GM10266 (cell line): ENCODE measurements at regions not wholly inside any gene's neighbourhood (a gene's known extent, or its start where the extent isn't known, plus 50 kb on each side); places are given as distances from the start of the nearest gene placed in this dataset.

Experiments
- DNase-seq: peaks from one replicate; pipeline ENCODE4 v3.0.0; 2012; ENCODE audit errors: extremely low spot score
- TF ChIP-seq, protein P1 (sequence below): IDR thresholded peaks from 2 replicates; pipeline ENCODE4 v1.5.1; 2012; ENCODE audit warnings: mild to moderate bottlenecking, low read depth; ENCODE audit not compliant: control insufficient read depth, insufficient read depth; ENCODE audit errors: missing control alignments

DNA sequence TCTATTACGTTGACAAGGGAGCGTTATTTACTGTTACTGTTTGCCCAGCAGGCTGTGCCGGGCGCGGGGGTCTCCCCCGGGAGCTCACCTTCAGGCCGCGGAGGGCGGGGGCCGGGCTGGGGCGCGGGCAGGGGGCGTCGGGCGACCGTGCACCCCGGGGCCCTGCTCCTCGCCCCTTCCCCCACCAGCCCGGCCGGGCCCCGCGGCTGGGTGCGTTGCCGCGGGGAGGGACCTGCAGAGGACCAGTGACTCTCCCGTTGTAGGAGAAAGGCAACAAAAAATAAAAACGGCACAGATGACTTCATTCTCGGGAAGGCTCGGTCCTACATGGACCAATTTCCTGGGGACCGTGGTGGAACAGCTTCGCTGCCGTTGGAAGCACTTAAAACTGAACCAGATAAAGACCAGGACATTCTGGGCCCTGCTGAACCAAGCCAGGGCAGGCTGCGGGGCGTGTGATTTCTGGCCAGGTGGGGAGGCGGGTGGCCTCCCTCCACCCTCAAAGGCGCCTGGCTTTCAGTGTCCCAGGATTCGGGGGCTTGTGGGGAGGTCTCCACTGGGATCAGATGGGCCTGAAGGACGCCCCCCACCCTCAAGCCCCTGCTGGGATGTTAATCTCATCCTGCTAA lies 57.4 kb downstream of the IGLL1 start:
- no peak for DNase-seq
- TF ChIP-seq, protein P1, sequence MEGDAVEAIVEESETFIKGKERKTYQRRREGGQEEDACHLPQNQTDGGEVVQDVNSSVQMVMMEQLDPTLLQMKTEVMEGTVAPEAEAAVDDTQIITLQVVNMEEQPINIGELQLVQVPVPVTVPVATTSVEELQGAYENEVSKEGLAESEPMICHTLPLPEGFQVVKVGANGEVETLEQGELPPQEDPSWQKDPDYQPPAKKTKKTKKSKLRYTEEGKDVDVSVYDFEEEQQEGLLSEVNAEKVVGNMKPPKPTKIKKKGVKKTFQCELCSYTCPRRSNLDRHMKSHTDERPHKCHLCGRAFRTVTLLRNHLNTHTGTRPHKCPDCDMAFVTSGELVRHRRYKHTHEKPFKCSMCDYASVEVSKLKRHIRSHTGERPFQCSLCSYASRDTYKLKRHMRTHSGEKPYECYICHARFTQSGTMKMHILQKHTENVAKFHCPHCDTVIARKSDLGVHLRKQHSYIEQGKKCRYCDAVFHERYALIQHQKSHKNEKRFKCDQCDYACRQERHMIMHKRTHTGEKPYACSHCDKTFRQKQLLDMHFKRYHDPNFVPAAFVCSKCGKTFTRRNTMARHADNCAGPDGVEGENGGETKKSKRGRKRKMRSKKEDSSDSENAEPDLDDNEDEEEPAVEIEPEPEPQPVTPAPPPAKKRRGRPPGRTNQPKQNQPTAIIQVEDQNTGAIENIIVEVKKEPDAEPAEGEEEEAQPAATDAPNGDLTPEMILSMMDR = no peak

DNA sequence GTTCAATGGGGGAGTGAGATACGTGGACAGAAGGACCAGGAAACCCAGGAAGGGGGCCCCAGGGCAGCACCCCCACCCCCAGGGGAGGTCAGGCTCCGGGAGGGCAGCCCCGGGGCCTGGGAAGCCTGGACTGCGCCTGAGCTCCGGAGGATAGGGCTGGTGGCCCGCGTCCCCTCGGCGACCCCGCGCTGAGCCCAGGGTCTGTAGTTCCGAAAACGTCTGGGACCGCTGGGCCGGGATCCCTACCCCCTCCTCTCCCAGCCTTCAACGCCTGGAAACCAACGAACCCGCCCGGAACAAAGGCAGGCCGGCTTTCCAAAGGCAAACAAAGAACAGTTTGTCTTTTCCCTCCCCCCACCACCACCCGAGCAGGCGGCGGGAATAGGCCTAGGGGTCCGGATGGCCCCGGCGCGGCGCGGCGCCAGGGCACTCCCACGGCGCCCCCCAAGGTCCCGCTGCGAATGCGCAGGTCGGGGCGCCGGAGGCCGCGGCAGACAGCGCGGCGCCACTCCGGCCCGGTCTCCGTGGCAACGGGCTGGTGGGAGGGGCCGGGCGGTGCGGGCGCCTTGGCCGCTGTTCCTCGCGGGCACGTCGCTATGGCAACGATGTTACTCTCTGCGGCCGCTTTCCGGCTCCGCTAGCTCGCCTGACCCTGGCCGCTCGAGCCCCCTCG lies 58.5 kb downstream of the IGLL1 start:
- TF ChIP-seq, protein P1 = peak; percentile 7
- DNase-seq = peak; percentile 94

DNA sequence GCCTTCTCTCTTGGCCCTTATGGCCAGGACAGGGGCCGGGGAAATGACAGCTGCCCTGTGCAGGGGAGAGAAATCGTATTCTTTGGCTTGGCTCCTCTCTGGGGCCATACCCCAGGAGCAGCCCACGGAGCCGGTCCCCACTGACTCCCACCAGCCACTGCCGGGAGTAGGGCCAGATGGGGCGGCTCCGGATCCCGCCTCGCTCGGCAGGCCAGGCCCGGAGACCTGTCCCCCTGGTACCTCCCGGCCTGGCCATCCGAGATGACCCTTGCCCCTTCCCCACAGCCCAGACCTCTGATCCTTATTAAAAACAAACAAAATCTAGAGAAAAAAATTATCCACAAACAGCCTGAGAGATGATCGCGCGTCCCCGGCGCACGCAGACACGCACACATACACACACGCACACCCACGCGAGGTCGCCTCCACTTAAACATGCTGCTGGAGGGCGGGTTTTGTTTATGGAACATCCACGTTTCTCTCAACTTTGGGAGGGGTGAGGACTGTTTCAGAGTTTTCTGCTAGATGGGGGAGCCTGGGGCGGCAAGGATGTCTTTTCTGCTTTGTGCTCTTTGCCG lies 59.1 kb downstream of the IGLL1 start:
- TF ChIP-seq, protein P1 = no peak
- no peak for DNase-seq

DNA sequence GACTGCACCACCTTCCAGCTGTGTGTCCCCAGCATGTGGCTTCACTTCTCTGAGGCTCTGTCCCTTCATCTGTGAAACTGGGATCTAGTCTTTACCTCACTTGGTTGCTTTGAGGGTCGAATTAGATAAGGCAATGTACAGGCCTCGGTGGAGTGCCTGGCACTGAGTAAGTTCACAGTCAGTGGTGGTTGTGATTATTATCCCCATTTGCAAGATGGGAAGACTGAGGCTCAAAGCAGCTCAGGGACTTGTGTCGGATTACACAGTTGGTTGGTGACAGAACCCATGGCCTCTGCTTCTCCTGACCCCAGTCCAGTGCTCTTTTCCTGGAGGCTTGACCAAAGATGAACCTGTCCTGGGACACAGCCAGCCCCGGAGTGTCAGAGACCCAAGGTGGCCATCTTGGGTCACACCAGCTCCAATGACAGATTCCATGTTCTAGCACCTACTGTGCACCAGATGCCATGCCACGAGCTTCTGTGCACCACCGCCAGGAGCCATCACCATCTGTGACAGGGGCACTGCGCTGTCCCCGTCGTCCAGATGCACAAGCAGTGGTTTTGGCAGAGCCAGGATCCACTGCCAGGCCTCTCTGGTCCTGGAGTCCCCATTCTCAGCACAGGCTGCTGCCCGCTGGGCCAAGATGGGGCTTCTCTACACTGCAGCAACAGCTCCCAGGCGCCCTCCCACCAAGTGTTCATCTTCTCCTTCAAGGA lies 60.5 kb downstream of the IGLL1 start:
- TF ChIP-seq, protein P1 = no peak
- DNase-seq = no peak

DNA sequence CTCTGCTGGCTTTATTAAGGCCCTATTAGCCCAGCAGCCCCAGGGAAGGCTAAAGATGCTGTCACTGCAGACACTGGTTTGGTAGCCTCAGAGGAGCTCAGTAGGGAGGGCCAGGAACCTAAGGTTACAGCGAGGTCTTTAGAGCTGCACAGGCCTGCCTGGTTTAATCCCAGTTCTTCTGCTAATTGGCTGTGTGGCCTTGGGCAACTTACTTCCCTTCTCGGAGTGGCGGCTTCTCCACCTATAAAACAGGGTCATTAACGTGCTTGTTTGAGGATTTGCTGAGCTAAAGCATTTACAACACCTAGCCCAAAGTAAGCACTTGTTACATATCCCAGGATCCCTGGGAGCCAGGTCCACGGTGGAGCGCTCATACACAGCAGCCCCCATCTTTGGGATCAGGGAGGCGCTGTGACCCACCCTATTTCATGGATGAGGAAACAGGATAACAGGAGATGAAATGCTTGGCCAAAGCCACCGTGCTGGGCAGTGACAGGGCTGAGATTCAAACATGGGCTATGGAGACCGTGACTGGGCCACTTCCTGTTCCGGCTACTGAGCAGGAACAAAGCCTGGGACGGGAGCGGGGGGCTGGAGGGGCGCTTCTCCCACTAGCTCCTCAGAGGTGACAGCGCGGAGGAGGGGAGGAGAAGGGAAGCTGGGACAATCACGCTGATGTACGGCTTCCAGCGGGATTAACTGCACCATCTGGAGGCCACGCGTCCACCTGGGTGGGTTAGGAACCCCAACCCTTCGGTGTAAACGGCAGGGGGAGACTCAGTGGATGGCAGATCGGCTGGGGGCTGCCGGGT lies 61.5 kb downstream of the IGLL1 start:
- TF ChIP-seq, protein P1 = no peak
- no peak for DNase-seq

DNA sequence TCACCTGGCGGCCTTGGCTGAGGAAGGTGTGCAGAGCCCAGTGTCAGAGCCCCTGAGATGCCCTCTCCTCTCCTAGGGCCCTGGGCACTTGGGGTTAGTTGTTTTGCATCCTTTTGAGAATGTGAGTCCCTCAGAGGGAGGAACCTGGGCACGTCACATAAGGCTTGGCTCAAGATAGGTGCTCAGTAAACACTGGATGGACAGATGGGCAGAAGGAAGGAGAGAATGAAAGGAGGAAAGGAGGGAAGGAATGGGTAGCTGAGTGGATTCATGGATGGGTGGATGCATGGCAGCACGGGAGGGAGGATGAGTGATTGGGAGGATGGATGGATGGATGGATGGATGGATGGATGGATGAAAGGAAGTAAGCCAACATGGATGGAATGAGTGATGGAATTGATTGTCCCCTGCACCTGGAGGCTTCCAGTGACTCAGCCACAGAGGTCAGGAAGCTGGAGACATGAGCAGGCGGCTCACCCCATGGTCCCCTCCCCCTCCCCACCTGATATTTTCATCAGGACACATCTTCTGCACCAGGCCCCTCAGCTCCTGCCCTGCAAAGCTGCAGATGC lies 62.2 kb downstream of the IGLL1 start:
- no peak for DNase-seq
- TF ChIP-seq, protein P1 = no peak
